Natural killer cell (primary cell): ENCODE measurements at regions not wholly inside any gene's neighbourhood (a gene's known extent, or its start where the extent isn't known, plus 50 kb on each side); places are given as distances from the start of the nearest gene placed in this dataset.
"Not testable (repeated sequence)": the region's sequence is repeated elsewhere in the genome, so short reads cannot be mapped to it uniquely, and the experiment has no call there.

Experiments
- ATAC-seq, 3 donors: fragments of 150-1000 bp in 2 of 3; fragments of 200-7000 bp in 1 of 3; cut with Tn5 transposase; 1 replicate in 1 of 3; 2 replicates in 2 of 3; pipeline ENCODE4 v1.10.0; 2021; ENCODE audit warnings: mild to moderate bottlenecking in 2 of 3, moderate library complexity in 2 of 3
- DNase-seq, 2 donors: peaks; one replicate each; pipeline versions ENCODE4 v3.0.0 to v3.0.0-alpha.2; 2013 to 2021; ENCODE audit warnings: mixed read lengths in 1 of 2
- H3K27ac ChIP-seq: one replicate; pipeline ENCODE4 v1.5.1; 2013; ENCODE audit warnings: mild to moderate bottlenecking, low read length
- H3K27me3 ChIP-seq: one replicate; pipeline ENCODE4 v1.6.1; 2013; ENCODE audit warnings: low read length; ENCODE audit not compliant: control insufficient read depth, insufficient read depth
- H3K36me3 ChIP-seq: one replicate; pipeline ENCODE4 v1.6.1; 2013; ENCODE audit warnings: low read length; ENCODE audit not compliant: control insufficient read depth, insufficient read depth
- H3K4me1 ChIP-seq: one replicate; pipeline ENCODE4 v1.6.1; 2013; ENCODE audit warnings: low read length; ENCODE audit not compliant: control insufficient read depth, insufficient read depth
- H3K4me3 ChIP-seq: one replicate; pipeline ENCODE4 v1.5.1; 2013; ENCODE audit warnings: low read length
- H3K9me3 ChIP-seq: one replicate; pipeline ENCODE4 v1.6.1; 2013; ENCODE audit warnings: low read length; ENCODE audit not compliant: control insufficient read depth, insufficient read depth
- H3K27ac Mint-ChIP-seq, 2 donors: one replicate each; pipeline ENCODE4 v1.8.0; 2022; ENCODE audit warnings: mild to moderate bottlenecking in 2 of 2, mixed read lengths in 2 of 2, moderate library complexity in 1 of 2
- H3K27me3 Mint-ChIP-seq, 2 donors: one replicate each; pipeline ENCODE4 v1.8.0; 2022; ENCODE audit warnings: low read depth in 2 of 2, mixed read lengths in 2 of 2
- H3K36me3 Mint-ChIP-seq: one replicate; pipeline ENCODE4 v1.8.0; 2022; ENCODE audit warnings: mixed read lengths
- H3K4me1 Mint-ChIP-seq, 2 donors: one replicate each; pipeline ENCODE4 v1.8.0; 2022; ENCODE audit warnings: mixed read lengths in 2 of 2
- H3K4me3 Mint-ChIP-seq: one replicate; pipeline ENCODE4 v1.8.0; 2022; ENCODE audit warnings: mild to moderate bottlenecking, moderate library complexity, mixed read lengths
- H3K9me3 Mint-ChIP-seq, 2 donors: one replicate each; pipeline ENCODE4 v1.8.0; 2022; ENCODE audit warnings: mixed read lengths in 2 of 2
- CTCF ChIP-seq: fragments of 200-600 bp; IDR thresholded peaks from one replicate; pipeline ENCODE4 v1.8.0; 2022; ENCODE audit warnings: antibody characterized with exemption
- WGBS: methylation state at CpG from one replicate; pipeline ENCODE4 v1.1.7; 2013; ENCODE audit warnings: missing lambda C conversion rate; ENCODE audit not compliant: insufficient coverage; 5-methylcytosine and 5-hydroxymethylcytosine counted together
- intact Hi-C: fragments of 100-400 bp; cut with micrococcal nuclease; formaldehyde crosslinking; loops from one replicate; pipeline ENCODE4 v1.14.2; 2022

DNA sequence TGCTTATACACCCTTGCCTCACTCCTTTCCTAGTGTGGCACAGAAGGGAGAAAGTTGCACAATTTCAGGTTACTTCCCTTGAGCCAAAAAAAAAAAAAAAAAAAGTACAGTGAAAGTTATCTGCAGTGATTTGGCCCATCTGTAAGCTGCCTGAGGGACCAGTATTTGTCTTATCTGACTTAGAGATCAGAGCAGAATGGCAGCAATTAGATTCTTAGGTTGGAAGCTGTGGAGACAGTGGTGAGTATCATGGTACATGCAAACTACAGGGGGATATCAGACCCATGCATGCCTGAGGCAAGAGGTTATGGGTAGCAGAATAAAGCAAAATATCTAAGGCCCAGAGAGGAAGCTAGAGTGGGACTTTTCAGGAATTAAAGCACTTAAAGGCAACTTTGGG, 1070.7 kb upstream of the NOVA1 start:
- Histone ChIP-seq H3K4me3 (no peak overlapping the region), H3K27me3 (no peaks in the 10 kb centered on the region), H3K4me1 (no peaks in the 10 kb centered on the region), H3K9me3 (no peaks in the 10 kb centered on the region), H3K27ac (no peak overlapping the region), H3K36me3 (no peaks in the 10 kb centered on the region)
- DNase-seq = no peak
- H3K27me3 Mint-ChIP-seq = no peaks in the 10 kb centered on the region
- intact Hi-C loops = no loop called here
- H3K4me1 Mint-ChIP-seq = no peaks in the 10 kb centered on the region
- H3K27ac Mint-ChIP-seq = no peak overlapping the region
- no peak for ATAC-seq
- peaks cover 9% of the 10 kb centered on the region for H3K36me3 Mint-ChIP-seq
- no peak overlapping the region for H3K4me3 Mint-ChIP-seq
- peaks cover 15 to 24% of the 10 kb centered on the region in 2 donors for H3K9me3 Mint-ChIP-seq
- no peak for TF ChIP-seq CTCF

DNA sequence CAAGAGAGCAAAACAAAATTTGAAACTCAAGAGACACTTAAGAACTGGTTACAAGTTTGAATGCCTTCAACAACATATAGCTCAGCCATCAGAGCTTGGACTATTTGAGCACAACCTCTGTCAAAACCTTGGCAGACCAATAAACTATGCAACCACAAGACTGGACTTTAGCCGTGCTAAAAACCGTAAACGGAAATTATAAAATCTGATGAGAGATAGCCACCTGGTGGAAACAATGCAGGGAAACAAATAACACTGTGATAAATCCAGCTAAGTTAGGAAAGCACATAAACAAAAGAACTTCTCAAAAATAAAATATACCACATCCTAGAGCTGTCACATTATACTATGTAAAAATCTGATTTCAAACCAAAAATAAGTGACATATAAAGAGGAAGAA, 1074.2 kb upstream of the NOVA1 start:
- H3K9me3 ChIP-seq = no peaks in the 10 kb centered on the region
- Mint-ChIP-seq H3K27me3 (no peaks in the 10 kb centered on the region), H3K9me3 (peaks cover 9 to 23% of the 10 kb centered on the region in 2 donors), H3K4me3 (no peak overlapping the region), H3K27ac (no peak overlapping the region), H3K36me3 (no peaks in the 10 kb centered on the region), H3K4me1 (no peaks in the 10 kb centered on the region)
- no peak overlapping the region for H3K4me3 ChIP-seq
- 26% methylated on average over 3 of the region's 3 CpGs for WGBS
- no peak for TF ChIP-seq CTCF
- no peak overlapping the region for H3K27ac ChIP-seq
- H3K27me3 ChIP-seq = no peaks in the 10 kb centered on the region
- ATAC-seq (no peak), DNase-seq (no peak)
- H3K4me1 ChIP-seq = no peaks in the 10 kb centered on the region
- H3K36me3 ChIP-seq = no peaks in the 10 kb centered on the region
- intact Hi-C loops = no loop called here

DNA sequence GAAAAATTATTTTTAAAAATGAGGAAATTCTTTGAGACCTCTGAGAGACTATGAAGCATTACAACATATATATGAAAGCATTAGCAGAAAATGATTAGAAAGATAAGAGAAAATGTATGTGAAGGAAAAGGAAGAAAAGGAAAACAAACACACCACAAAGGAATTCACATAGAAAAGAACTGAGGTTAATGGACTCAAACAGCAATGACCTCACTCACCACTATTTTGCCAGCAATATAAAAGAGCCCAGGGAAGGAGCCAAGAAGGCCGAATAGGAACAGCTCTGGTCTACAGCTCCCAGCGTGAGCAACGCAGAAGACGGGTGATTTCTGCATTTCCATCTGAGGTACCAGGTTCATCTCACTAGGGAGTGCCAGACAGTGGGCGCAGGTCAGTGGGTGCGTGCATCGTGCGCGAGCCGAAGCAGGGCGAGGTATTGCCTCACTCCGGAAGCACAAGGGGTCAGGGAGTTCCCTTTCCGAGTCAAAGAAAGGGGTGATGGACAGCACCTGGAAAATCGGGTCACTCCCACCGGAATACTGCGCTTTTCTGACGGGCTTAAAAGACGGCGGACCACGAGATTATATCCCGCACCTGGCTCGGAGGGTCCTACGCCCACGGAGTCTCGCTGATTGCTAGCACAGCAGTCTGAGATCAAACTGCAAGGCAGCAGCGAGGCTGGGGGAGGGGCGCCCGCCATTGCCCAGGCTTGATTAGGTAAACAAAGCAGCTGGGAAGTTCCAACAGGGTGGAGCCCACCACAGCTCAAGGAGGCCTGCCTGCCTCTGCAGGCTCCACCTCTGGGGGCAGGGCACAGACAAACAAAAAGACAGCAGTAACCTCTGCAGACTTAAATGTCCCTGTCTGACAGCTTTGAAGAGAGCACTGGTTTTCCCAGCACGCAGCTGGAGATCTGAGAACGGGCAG, 1075.2 kb upstream of the NOVA1 start:
- H3K4me1 ChIP-seq, H3K27ac ChIP-seq, intact Hi-C loops, H3K4me3 ChIP-seq, H3K36me3 Mint-ChIP-seq, H3K4me3 Mint-ChIP-seq, H3K27ac Mint-ChIP-seq, H3K27me3 ChIP-seq, H3K36me3 ChIP-seq, H3K4me1 Mint-ChIP-seq, DNase-seq, H3K27me3 Mint-ChIP-seq, H3K9me3 ChIP-seq, ATAC-seq: not testable (repeated sequence)
- WGBS = 95% methylated on average over 26 of the region's 30 CpGs
- H3K9me3 Mint-ChIP-seq = peaks cover 9 to 23% of the 10 kb centered on the region in 2 donors

GRCh38 chr14:27686137-27686536, 1080.5 kb upstream of the FOXG1 start:
- Histone ChIP-seq H3K9me3 (no peaks in the 10 kb centered on the region), H3K27me3 (no peaks in the 10 kb centered on the region), H3K36me3 (no peaks in the 10 kb centered on the region), H3K4me3 (no peak overlapping the region), H3K4me1 (no peaks in the 10 kb centered on the region), H3K27ac (no peak overlapping the region)
- Mint-ChIP-seq H3K27me3 (no peaks in the 10 kb centered on the region), H3K36me3 (no peaks in the 10 kb centered on the region), H3K4me3 (no peak overlapping the region), H3K4me1 (no peaks in the 10 kb centered on the region), H3K27ac (no peak overlapping the region), H3K9me3 (peaks cover 5 to 15% of the 10 kb centered on the region in 2 donors)
- ATAC-seq = no peak
- no peak for TF ChIP-seq CTCF
- intact Hi-C loops = no loop called here
- 70% methylated on average over 1 of the region's 1 CpG for WGBS
- no peak for DNase-seq
